Lung (tissue), 11 donors: ENCODE measurements at regions not wholly inside any gene's neighbourhood (a gene's known extent, or its start where the extent isn't known, plus 50 kb on each side); places are given as distances from the start of the nearest gene placed in this dataset.

Experiments used
- ATAC-seq: fragments of 200-7000 bp; cut with Tn5 transposase; one replicate; pipeline ENCODE4 v1.9.1; 2020; ENCODE audit warnings: moderate number of reproducible peaks; ENCODE audit not compliant: insufficient read depth, low FRiP score
- DNase-seq, 3 donors: peaks; one replicate each; pipeline ENCODE4 v3.0.0-alpha.2; 2013 to 2017
- H3K27ac ChIP-seq, 2 donors: one replicate each; pipeline ENCODE4 v1.5.1; 2013; ENCODE audit warnings: mild to moderate bottlenecking in 2 of 2, moderate library complexity in 2 of 2, control low read depth in 1 of 2, inconsistent platforms in 1 of 2, low read depth in 1 of 2, low read length in 1 of 2
- H3K27me3 ChIP-seq, 3 donors: one replicate each; pipeline ENCODE4 v1.5.1; 2013; ENCODE audit warnings: low read length in 2 of 3; ENCODE audit not compliant: control insufficient read depth in 3 of 3, insufficient read depth in 3 of 3
- H3K36me3 ChIP-seq, 4 donors: one replicate each; pipeline ENCODE4 v1.5.1; 2013; ENCODE audit warnings: low read length in 4 of 4, mild to moderate bottlenecking in 1 of 4, moderate library complexity in 1 of 4; ENCODE audit not compliant: control insufficient read depth in 4 of 4, insufficient read depth in 4 of 4
- H3K4me1 ChIP-seq, 5 donors: one replicate each; pipeline ENCODE4 v1.5.1; 2013; ENCODE audit warnings: low read length in 5 of 5, mild to moderate bottlenecking in 2 of 5, moderate library complexity in 1 of 5; ENCODE audit not compliant: control insufficient read depth in 5 of 5, insufficient read depth in 5 of 5
- H3K4me3 ChIP-seq: one replicate; pipeline ENCODE4 v1.5.1; 2013; ENCODE audit warnings: mild to moderate bottlenecking, control low read depth, moderate library complexity
- H3K9ac ChIP-seq, 2 donors: one replicate each; pipeline ENCODE4 v1.5.1; 2013; ENCODE audit warnings: low read length in 2 of 2, control low read depth in 1 of 2; ENCODE audit not compliant: insufficient read depth in 1 of 2
- H3K9me3 ChIP-seq, 4 donors: one replicate each; pipeline ENCODE4 v1.5.1; 2013; ENCODE audit warnings: low read length in 3 of 4, mild to moderate bottlenecking in 1 of 4, moderate library complexity in 1 of 4; ENCODE audit not compliant: control insufficient read depth in 4 of 4, insufficient read depth in 3 of 4
- WGBS, 2 donors: extraction: QIAGEN DNeasy Blood & Tissue Kit; methylation state at CpG; one replicate each; pipeline ENCODE4 v1.1.7; 2013; 5-methylcytosine and 5-hydroxymethylcytosine counted together
- TF ChIP-seq, protein P1 (sequence below): IDR thresholded peaks from 2 replicates; pipeline ENCODE4 v1.5.1; 2012; ENCODE audit warnings: mild to moderate bottlenecking; ENCODE audit errors: control extremely low read depth, extremely low read depth
- donor health status: control.
- donor health status: control.
- donor health status: Bipolar disorder and iron deficiency.
- donor health status: healthy.
- donor health status: DM: yes; HTN: yes; CAD: no.

DNA sequence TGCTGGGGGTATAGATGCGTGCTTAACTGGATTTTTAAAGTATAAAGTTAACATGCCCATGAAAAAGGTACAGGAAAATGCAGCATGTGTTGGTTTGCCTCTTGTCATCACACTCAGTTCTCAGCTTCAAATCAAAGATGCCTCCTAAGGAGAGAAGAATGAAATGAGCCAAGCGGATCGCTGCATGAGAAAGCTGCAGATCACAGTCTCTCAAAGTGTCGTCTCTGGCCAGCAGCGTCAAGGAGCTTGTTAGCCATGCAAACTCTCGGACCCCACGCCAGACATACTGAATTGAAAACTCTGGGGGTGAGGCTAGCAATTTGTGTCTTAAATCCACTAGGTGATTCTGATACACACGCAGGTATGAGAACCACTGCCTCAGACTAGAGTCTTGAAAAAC, 297.2 kb downstream of the AJAP1 start:
- peaks cover 0 to 10% (median 2%) of the 10 kb centered on the region in 4 donors for H3K9me3 ChIP-seq
- no peak overlapping the region for H3K9ac ChIP-seq
- ATAC-seq, result no peak
- 85 to 89% methylated on average over 8 of the region's 8 CpGs for WGBS, 2 donors
- DNase-seq, result no peak
- H3K4me3 ChIP-seq, result no peak overlapping the region
- TF ChIP-seq, protein P1, sequence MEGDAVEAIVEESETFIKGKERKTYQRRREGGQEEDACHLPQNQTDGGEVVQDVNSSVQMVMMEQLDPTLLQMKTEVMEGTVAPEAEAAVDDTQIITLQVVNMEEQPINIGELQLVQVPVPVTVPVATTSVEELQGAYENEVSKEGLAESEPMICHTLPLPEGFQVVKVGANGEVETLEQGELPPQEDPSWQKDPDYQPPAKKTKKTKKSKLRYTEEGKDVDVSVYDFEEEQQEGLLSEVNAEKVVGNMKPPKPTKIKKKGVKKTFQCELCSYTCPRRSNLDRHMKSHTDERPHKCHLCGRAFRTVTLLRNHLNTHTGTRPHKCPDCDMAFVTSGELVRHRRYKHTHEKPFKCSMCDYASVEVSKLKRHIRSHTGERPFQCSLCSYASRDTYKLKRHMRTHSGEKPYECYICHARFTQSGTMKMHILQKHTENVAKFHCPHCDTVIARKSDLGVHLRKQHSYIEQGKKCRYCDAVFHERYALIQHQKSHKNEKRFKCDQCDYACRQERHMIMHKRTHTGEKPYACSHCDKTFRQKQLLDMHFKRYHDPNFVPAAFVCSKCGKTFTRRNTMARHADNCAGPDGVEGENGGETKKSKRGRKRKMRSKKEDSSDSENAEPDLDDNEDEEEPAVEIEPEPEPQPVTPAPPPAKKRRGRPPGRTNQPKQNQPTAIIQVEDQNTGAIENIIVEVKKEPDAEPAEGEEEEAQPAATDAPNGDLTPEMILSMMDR, result no peak
- no peaks in the 10 kb centered on the region for H3K4me1 ChIP-seq
- H3K27me3 ChIP-seq, result no peaks in the 10 kb centered on the region
- H3K36me3 ChIP-seq, result no peaks in the 10 kb centered on the region
- H3K27ac ChIP-seq, result no peak overlapping the region

DNA sequence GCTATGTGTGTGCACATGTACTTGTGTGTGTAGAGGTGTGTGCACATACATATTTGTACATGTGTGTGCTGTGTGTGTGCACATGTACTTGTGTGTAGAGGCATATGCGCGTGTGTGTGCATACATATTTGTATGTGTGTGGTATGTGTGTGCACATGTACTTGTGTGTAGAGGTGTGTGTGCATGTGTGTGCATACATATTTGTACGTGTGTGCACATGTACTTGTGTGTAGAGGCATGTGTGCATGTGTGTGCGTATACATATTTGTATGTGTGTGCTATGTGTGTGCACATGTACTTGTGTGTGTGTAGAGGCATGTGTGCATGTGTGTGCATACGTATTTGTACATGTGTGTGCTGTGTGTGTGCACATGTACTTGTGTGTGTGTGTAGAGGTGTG, 291.9 kb downstream of the AJAP1 start:
- no peak overlapping the region for H3K9ac ChIP-seq
- WGBS, 2 donors, result 93% methylated on average over 5 of the region's 5 CpGs
- no peaks in the 10 kb centered on the region for H3K27me3 ChIP-seq
- DNase-seq (no peak), ATAC-seq (no peak)
- no peaks in the 10 kb centered on the region for H3K4me1 ChIP-seq
- H3K4me3 ChIP-seq, result no peak overlapping the region
- TF ChIP-seq, protein P1, result no peak
- H3K36me3 ChIP-seq, result no peaks in the 10 kb centered on the region
- no peak overlapping the region for H3K27ac ChIP-seq
- peaks cover 0 to 3% (median under 1%) of the 10 kb centered on the region in 4 donors for H3K9me3 ChIP-seq

DNA sequence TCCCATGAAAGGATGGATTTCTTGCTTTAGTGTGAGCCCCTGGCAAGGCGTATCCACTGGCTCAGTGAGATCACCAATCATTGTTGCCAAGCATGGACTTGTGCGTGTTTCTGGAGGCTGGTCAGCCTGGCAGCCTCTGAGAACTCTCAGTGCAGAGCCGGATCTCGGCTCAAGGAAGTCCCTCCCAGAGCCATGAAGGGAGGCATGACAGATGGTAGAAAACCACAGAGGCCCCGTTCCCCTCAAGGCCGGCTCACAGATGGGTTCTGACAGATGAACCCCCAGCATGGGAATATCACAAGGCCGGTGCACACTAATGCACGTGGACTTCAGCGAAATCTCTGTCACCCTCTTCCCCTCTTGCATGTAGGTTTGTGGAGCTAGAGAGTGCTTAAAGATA, 290.5 kb downstream of the AJAP1 start:
- Histone ChIP-seq H3K4me1 (no peaks in the 10 kb centered on the region), H3K9me3 (peaks cover 0 to 3% (median under 1%) of the 10 kb centered on the region in 4 donors), H3K27me3 (no peaks in the 10 kb centered on the region), H3K4me3 (no peak overlapping the region), H3K9ac (no peak overlapping the region), H3K27ac (no peak overlapping the region), H3K36me3 (no peaks in the 10 kb centered on the region)
- WGBS, 2 donors, result 80 to 82% methylated on average over 9 of the region's 9 CpGs
- TF ChIP-seq, protein P1, result no peak
- DNase-seq, result no peak
- ATAC-seq, result no peak

DNA sequence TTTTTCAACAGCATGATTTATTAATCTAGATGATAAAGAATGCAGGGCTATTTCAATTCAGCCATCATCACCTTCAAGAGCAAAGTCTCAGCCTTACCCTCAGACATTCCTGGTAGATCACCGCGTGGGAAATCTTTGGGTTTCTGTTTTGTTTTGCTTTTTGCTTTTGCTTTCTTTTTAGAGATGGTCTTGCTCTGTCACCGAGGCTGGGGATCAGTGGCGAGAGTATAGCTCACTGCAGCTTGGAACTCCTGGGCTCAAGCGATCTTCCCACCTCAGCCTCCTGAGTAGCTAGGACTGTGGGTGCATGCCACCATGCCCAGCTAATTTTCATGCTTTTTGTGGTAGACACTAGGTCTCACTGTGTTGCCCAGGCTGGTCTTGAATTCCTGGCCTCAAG, 289.7 kb downstream of the AJAP1 start:
- Histone ChIP-seq H3K4me3 (no peak overlapping the region), H3K9me3 (peaks cover 0 to 8% (median 4%) of the 10 kb centered on the region in 4 donors), H3K9ac (no peak overlapping the region), H3K27ac (no peak overlapping the region), H3K27me3 (no peaks in the 10 kb centered on the region), H3K4me1 (no peaks in the 10 kb centered on the region), H3K36me3 (no peaks in the 10 kb centered on the region)
- 64 to 82% methylated on average over 5 of the region's 5 CpGs for WGBS, 2 donors
- TF ChIP-seq, protein P1, result no peak
- no peak for ATAC-seq
- no peak for DNase-seq
